RWPE2 (cell line): ENCODE measurements at regions not wholly inside any gene's neighbourhood (a gene's known extent, or its start where the extent isn't known, plus 50 kb on each side); places are given as distances from the start of the nearest gene placed in this dataset.
A peak's percentile ranks its signal among the peaks of the same experiment; 100 is the strongest.
"Not testable (repeated sequence)": the region's sequence is repeated elsewhere in the genome, so short reads cannot be mapped to it uniquely, and the experiment has no call there.

Source experiments
- ATAC-seq: fragments of 200-7000 bp; cut with Tn5 transposase; 3 replicates; pipeline ENCODE4 v1.9.1; 2021; ENCODE audit warnings: low read depth
- DNase-seq: peaks from one replicate; pipeline ENCODE4 v3.0.0-alpha.2; 2020; ENCODE audit warnings: low spot score
- H3K27ac ChIP-seq: fragments of 450-650 bp; 2 replicates; pipeline ENCODE4 v1.5.1; 2017; ENCODE audit warnings: mild to moderate bottlenecking; ENCODE audit not compliant: poor library complexity, severe bottlenecking
- H3K27me3 ChIP-seq: fragments of 250-450 bp; sonication (Bioruptor Pico); 2 replicates; pipeline ENCODE4 v1.5.1; 2021; ENCODE audit warnings: mild to moderate bottlenecking, moderate library complexity; ENCODE audit not compliant: insufficient read depth, poor library complexity, severe bottlenecking
- H3K36me3 ChIP-seq: fragments of 250-450 bp; sonication (Bioruptor Pico); 2 replicates; pipeline ENCODE4 v1.5.1; 2020; ENCODE audit warnings: low read depth, mild to moderate bottlenecking, moderate library complexity
- H3K4me1 ChIP-seq: fragments of 250-450 bp; sonication (Bioruptor Pico); 2 replicates; pipeline ENCODE4 v1.5.1; 2021; ENCODE audit warnings: mild to moderate bottlenecking, moderate library complexity; ENCODE audit not compliant: insufficient read depth, poor library complexity, severe bottlenecking
- H3K4me3 ChIP-seq: fragments of 250-450 bp; sonication (Bioruptor Pico); 2 replicates; pipeline ENCODE4 v1.5.1; 2021; ENCODE audit warnings: mild to moderate bottlenecking, moderate library complexity; ENCODE audit not compliant: severe bottlenecking
- H3K9me3 ChIP-seq: fragments of 250-450 bp; sonication (Bioruptor Pico); 2 replicates; pipeline ENCODE4 v1.5.1; 2021; ENCODE audit warnings: mild to moderate bottlenecking, moderate library complexity; ENCODE audit not compliant: severe bottlenecking
- TF ChIP-seq, protein P1 (sequence below): fragments of 450-650 bp; IDR thresholded peaks from one replicate; pipeline ENCODE4 v1.5.1; 2017; ENCODE audit warnings: mild to moderate bottlenecking, moderate library complexity; ENCODE audit not compliant: poor library complexity, severe bottlenecking

- Histone ChIP-seq H3K36me3 (no peaks in the 10 kb centered on the region), H3K9me3 (no peaks in the 10 kb centered on the region), H3K4me1 (no peaks in the 10 kb centered on the region), H3K27me3 (no peaks in the 10 kb centered on the region), H3K4me3 (no peak overlapping the region), H3K27ac (no peak overlapping the region)
- ATAC-seq, result no peak
- no peak for DNase-seq
- TF ChIP-seq, protein P1, sequence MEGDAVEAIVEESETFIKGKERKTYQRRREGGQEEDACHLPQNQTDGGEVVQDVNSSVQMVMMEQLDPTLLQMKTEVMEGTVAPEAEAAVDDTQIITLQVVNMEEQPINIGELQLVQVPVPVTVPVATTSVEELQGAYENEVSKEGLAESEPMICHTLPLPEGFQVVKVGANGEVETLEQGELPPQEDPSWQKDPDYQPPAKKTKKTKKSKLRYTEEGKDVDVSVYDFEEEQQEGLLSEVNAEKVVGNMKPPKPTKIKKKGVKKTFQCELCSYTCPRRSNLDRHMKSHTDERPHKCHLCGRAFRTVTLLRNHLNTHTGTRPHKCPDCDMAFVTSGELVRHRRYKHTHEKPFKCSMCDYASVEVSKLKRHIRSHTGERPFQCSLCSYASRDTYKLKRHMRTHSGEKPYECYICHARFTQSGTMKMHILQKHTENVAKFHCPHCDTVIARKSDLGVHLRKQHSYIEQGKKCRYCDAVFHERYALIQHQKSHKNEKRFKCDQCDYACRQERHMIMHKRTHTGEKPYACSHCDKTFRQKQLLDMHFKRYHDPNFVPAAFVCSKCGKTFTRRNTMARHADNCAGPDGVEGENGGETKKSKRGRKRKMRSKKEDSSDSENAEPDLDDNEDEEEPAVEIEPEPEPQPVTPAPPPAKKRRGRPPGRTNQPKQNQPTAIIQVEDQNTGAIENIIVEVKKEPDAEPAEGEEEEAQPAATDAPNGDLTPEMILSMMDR, result no peak
Measured at GRCh38 chr2:220601674-220602073, 970.4 kb downstream of the EPHA4 start.

DNA sequence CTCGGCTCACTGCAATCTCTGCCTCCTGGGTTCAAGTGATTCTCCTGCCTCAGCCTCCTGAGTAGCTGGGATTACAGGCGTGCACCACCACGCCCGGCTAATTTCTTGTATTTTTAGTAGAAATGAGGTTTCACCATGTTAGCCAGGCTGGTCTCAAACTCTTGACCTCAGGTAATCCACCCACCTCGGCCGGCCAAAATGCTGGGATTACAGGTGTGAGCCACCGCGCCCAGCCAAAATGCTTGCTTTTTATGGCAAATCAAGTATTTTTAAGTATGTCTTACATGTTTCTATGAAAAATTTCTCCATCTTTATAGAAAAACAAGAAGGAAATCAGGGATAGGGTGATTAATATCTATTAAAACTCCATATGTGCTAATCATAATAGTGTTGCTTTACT, 959.1 kb downstream of the EPHA4 start:
- not testable (repeated sequence) for ATAC-seq, H3K4me1 ChIP-seq, H3K27ac ChIP-seq, DNase-seq, H3K4me3 ChIP-seq, H3K36me3 ChIP-seq, H3K9me3 ChIP-seq, H3K27me3 ChIP-seq

DNA sequence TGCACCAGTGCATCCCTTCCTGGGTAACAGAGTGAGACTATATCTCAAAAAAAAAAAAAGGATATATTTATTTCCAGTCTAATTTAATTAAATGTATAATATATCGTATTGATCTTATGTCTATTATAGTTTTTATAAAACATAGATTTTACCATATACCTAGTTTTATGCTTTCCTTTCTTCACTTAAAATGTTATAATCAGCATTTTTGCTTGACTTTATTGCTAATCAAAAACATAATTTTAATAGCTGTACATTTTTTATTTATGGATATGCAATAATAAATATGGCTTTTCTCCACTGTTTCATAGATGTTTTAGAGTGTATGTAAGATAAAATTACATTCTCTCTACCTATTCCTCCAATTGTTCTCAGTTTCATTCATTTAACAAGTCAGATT, 958.0 kb downstream of the EPHA4 start:
- Histone ChIP-seq H3K9me3 (no peaks in the 10 kb centered on the region), H3K36me3 (no peaks in the 10 kb centered on the region), H3K4me3 (no peak overlapping the region), H3K27me3 (no peaks in the 10 kb centered on the region), H3K27ac (no peak overlapping the region), H3K4me1 (peaks cover 3% of the 10 kb centered on the region)
- ATAC-seq, result no peak
- no peak for DNase-seq
- TF ChIP-seq, protein P1, result no peak

- H3K9me3 ChIP-seq, result no peaks in the 10 kb centered on the region
- DNase-seq (peak; percentile 57), ATAC-seq (peak; percentile 95)
- H3K36me3 ChIP-seq, result no peaks in the 10 kb centered on the region
- peaks cover 13% of the 10 kb centered on the region for H3K4me1 ChIP-seq
- H3K4me3 ChIP-seq, result no peak overlapping the region
- TF ChIP-seq, protein P1, result no peak
- no peaks in the 10 kb centered on the region for H3K27me3 ChIP-seq
- peak overlapping the region; percentile 59 for H3K27ac ChIP-seq
Measured at GRCh38 chr2:220619525-220620220, 952.4 kb downstream of the EPHA4 start.

DNA sequence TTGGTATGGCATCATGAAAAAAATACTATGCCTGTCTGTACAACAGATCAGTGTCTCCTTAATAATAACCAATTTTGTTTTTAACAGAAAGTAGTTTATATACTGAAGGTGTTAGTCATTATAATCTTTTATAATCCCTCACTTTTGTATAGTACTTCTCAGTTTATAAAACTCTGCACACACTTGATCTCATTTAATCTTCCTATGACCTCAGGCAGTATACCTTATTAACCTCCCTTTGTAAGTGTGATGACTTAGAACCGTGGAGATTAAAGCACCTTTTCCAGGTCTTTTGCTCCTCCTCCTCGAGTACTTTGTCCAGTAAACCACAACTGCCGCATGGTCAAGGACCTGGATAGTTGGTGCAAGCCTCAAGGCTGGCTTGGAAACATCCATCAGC, 945.5 kb downstream of the EPHA4 start:
- no peak overlapping the region for H3K27ac ChIP-seq
- ATAC-seq, result no peak
- H3K27me3 ChIP-seq, result no peaks in the 10 kb centered on the region
- no peak overlapping the region for H3K4me3 ChIP-seq
- no peaks in the 10 kb centered on the region for H3K9me3 ChIP-seq
- DNase-seq, result no peak
- no peaks in the 10 kb centered on the region for H3K4me1 ChIP-seq
- TF ChIP-seq, protein P1, result no peak
- no peaks in the 10 kb centered on the region for H3K36me3 ChIP-seq
